ENCODE measurements at regions not wholly inside any gene's neighbourhood (a gene's known extent, or its start where the extent isn't known, plus 50 kb on each side); places are given as distances from the start of the nearest gene placed in this dataset.
A peak's percentile ranks its signal among the peaks of the same experiment; 100 is the strongest.
"Not testable (repeated sequence)": the region's sequence is repeated elsewhere in the genome, so short reads cannot be mapped to it uniquely, and the experiment has no call there.

DNA sequence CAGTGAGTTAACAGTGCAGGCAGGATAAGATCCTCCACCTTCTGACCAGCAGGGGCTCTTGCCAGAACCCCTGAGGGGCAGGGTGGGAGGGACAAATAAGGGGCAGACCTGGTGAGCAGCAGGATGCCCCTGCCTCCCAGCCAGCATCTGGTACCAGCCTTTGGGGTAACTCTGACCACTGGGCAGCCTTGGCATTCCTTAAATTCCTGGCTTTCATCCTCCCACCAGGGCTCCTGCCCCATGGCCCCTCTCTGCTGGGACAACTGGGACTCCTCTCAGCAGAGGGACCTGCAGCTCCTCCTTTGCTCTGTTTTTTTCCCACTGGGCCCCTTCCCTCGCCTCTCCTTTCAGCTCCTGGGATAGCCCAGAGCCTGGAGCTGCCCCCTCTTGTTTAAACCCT, 98.0 kb upstream of the CD82 start:
- no peaks in the 10 kb centered on the region for H3K27me3 ChIP-seq (ENCODE audit: control insufficient read depth, insufficient read depth, low read length, poor library complexity, severe bottlenecking)
- H3K27ac ChIP-seq (ENCODE audit: insufficient read depth, low read depth, low read length, poor library complexity, severe bottlenecking) = peak overlapping the region; percentile 58
- H3K4me1 ChIP-seq (ENCODE audit: control insufficient read depth, insufficient read depth, low read length) = peaks cover 9% of the 10 kb centered on the region
- no peaks in the 10 kb centered on the region for H3K9me3 ChIP-seq (ENCODE audit: control insufficient read depth, low read length)
- H3K36me3 ChIP-seq (ENCODE audit: control insufficient read depth, insufficient read depth, low read length) = no peaks in the 10 kb centered on the region
- WGBS, 2 experiments = 42 to 51% methylated on average over 1 of the region's 1 CpG
- H3K4me3 ChIP-seq (ENCODE audit: insufficient read depth, low read depth, low read length) = no peak overlapping the region

DNA sequence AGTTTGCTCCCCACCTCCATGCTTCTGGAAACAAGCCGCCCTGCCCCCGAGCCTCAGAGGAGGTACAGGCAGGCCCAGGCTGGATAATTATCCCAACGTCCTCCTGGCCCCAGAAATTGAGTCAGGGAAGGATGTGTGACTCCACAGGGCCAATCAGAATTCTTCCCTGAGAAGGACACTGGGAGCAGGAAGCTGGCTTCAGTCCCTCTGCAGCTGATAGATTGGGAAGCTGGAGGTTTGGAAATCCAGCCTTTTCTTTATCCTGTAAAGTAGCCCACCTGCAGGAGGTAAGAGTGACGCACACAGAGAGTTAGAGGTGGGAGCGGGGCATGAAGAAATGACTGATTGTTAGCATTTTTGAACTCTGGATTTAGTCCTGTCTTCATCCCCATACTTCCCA, 97.5 kb upstream of the CD82 start:
- H3K4me3 ChIP-seq (ENCODE audit: insufficient read depth, low read depth, low read length) = no peak overlapping the region
- H3K36me3 ChIP-seq (ENCODE audit: control insufficient read depth, insufficient read depth, low read length) = no peaks in the 10 kb centered on the region
- WGBS, 2 experiments = 60 to 65% methylated on average over 4 to 5 of the region's 5 CpGs
- H3K4me1 ChIP-seq (ENCODE audit: control insufficient read depth, insufficient read depth, low read length) = peaks cover 9% of the 10 kb centered on the region
- no peaks in the 10 kb centered on the region for H3K9me3 ChIP-seq (ENCODE audit: control insufficient read depth, low read length)
- no peaks in the 10 kb centered on the region for H3K27me3 ChIP-seq (ENCODE audit: control insufficient read depth, insufficient read depth, low read length, poor library complexity, severe bottlenecking)
- H3K27ac ChIP-seq (ENCODE audit: insufficient read depth, low read depth, low read length, poor library complexity, severe bottlenecking) = peak overlapping the region; percentile 58

DNA sequence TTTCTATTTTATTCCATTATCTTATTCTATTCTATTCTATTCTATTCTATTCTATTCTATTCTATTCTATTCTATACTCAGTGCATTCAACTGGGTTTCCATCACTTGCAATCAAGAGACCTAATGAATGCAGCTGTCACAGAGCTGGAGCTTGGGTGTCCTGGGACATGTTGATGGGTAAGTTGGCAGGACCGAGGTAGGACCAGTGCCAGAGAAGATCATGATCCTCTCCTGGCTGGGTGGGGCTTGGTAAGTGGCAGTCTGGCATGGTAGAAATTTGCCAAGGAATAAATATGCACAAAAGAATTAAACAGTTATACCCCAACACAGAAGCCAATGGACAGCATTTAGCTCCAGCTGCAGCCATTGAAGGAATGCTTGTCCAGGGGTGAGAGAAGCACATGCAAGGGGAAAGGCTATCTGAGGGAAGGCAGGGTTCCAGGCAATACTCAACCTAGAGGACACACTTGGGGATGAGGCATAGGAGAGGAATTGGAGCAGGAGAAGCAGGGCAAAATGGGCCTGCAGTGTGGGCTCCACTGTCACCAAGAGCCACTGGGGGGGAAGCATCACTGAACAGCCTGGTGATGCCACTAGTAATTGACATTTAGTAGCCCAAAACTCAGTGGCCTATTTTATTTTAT, 97.0 kb upstream of the CD82 start:
- no peak overlapping the region for H3K4me3 ChIP-seq (ENCODE audit: insufficient read depth, low read depth, low read length)
- H3K9me3 ChIP-seq (ENCODE audit: control insufficient read depth, low read length) = no peaks in the 10 kb centered on the region
- no peaks in the 10 kb centered on the region for H3K27me3 ChIP-seq (ENCODE audit: control insufficient read depth, insufficient read depth, low read length, poor library complexity, severe bottlenecking)
- peaks cover 9% of the 10 kb centered on the region for H3K4me1 ChIP-seq (ENCODE audit: control insufficient read depth, insufficient read depth, low read length)
- no peaks in the 10 kb centered on the region for H3K36me3 ChIP-seq (ENCODE audit: control insufficient read depth, insufficient read depth, low read length)
- H3K27ac ChIP-seq (ENCODE audit: insufficient read depth, low read depth, low read length, poor library complexity, severe bottlenecking) = no peak overlapping the region
- WGBS, 2 experiments = 88 to 95% methylated on average over 1 of the region's 1 CpG

DNA sequence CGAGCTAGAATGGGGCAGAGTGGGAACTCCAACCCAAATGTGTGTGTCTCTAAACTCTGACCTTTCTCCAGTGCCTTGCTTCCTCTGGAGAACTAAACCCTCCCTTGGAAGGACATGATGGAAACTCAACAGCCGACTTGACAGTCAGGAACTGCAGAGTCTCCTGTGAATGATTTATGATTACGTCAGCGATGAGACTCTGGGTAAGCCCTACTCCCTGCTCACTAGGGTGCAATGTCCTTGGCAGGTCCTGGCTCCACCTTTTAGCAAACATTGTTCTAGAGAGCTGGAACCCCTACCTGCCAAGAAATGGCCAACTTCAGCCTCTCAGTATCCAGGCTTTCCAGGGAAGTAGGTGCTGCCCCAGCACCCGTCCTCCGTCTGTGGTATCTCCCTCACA, 96.1 kb upstream of the CD82 start:
- H3K27me3 ChIP-seq (ENCODE audit: control insufficient read depth, insufficient read depth, low read length, poor library complexity, severe bottlenecking) = no peaks in the 10 kb centered on the region
- WGBS, 2 experiments = 93 to 95% methylated on average over 6 of the region's 6 CpGs
- peaks cover 9% of the 10 kb centered on the region for H3K4me1 ChIP-seq (ENCODE audit: control insufficient read depth, insufficient read depth, low read length)

DNA sequence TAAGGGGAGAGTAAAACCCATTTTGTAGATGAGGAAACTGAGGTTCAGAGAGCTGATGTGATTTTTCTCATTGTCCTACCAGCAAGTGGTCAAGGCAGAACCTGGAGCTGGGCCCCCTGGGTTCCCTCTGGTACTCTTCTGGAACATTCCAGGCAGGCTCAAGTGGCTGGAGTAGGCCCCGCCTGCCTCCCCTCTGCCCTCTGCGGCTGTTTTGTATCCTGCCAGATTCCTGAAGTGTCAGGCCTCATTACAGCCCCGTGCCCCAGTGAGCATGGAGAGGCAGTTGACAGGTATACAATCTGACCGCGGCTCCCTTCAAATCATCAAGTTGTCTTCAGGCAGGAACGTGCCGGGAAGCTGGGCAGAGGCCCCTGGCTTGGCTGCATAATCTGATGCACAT, 94.6 kb upstream of the CD82 start:
- no peaks in the 10 kb centered on the region for H3K27me3 ChIP-seq (ENCODE audit: control insufficient read depth, insufficient read depth, low read length, poor library complexity, severe bottlenecking)
- no peak overlapping the region for H3K4me3 ChIP-seq (ENCODE audit: insufficient read depth, low read depth, low read length)
- H3K9me3 ChIP-seq (ENCODE audit: control insufficient read depth, low read length) = no peaks in the 10 kb centered on the region
- H3K36me3 ChIP-seq (ENCODE audit: control insufficient read depth, insufficient read depth, low read length) = no peaks in the 10 kb centered on the region
- peaks cover 9% of the 10 kb centered on the region for H3K4me1 ChIP-seq (ENCODE audit: control insufficient read depth, insufficient read depth, low read length)
- WGBS, 2 experiments = 70 to 72% methylated on average over 7 of the region's 7 CpGs
- no peak overlapping the region for H3K27ac ChIP-seq (ENCODE audit: insufficient read depth, low read depth, low read length, poor library complexity, severe bottlenecking)

More for the DNA sequence above, 96.1 kb upstream of the CD82 start:
- Histone ChIP-seq H3K36me3 (ENCODE audit: control insufficient read depth, insufficient read depth, low read length) (no peaks in the 10 kb centered on the region), H3K27ac (ENCODE audit: insufficient read depth, low read depth, low read length, poor library complexity, severe bottlenecking) (no peak overlapping the region), H3K4me3 (ENCODE audit: insufficient read depth, low read depth, low read length) (no peak overlapping the region), H3K9me3 (ENCODE audit: control insufficient read depth, low read length) (no peaks in the 10 kb centered on the region)

DNA sequence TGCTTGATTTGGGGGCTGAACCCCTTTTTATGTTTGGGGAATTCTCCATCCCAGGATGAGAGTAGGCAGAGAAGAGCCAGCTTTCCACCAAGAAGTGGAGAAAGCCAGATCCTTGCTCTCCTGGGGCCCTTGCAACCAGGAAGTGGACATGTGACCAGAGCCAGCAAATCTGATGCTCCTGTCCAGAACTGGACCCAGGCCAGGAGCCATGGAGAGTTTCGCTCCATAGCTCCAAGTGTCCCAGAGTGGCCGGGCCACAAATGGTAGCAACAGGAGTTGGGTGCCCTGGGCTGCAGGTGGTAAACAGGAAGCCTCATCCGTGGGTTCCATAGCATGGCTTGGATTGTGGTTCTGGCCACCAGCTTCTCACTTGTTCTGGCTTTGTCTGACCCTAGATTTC, 93.9 kb upstream of the CD82 start:
- peaks cover 9% of the 10 kb centered on the region for H3K4me1 ChIP-seq (ENCODE audit: control insufficient read depth, insufficient read depth, low read length)
- no peaks in the 10 kb centered on the region for H3K36me3 ChIP-seq (ENCODE audit: control insufficient read depth, insufficient read depth, low read length)
- no peaks in the 10 kb centered on the region for H3K27me3 ChIP-seq (ENCODE audit: control insufficient read depth, insufficient read depth, low read length, poor library complexity, severe bottlenecking)
- no peak overlapping the region for H3K27ac ChIP-seq (ENCODE audit: insufficient read depth, low read depth, low read length, poor library complexity, severe bottlenecking)
- H3K4me3 ChIP-seq (ENCODE audit: insufficient read depth, low read depth, low read length) = no peak overlapping the region
- H3K9me3 ChIP-seq (ENCODE audit: control insufficient read depth, low read length) = no peaks in the 10 kb centered on the region
- WGBS, 2 experiments = 93 to 96% methylated on average over 3 of the region's 3 CpGs

DNA sequence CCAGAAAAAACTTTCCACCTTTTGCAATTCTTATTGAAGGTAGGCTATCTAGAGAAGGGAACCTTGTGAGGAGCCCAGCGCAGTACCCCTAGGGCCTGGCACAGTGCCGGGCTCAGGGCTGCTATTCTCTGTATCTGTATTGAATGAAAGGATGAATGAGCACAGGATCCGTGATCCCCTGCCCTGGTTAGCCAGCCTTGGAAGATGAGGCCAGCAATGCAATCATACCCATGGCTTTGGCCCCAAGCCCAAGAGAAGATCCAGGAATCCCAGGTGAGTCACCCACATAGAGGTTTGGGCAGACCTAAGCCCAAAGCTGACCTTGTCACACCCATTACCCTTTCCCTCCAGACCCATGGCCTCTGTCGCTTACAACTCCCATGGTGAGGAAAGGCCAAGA, 92.5 kb upstream of the CD82 start:
- WGBS, 2 experiments = 70 to 71% methylated on average over 4 of the region's 4 CpGs
- H3K9me3 ChIP-seq (ENCODE audit: control insufficient read depth, low read length) = no peaks in the 10 kb centered on the region
- no peaks in the 10 kb centered on the region for H3K27me3 ChIP-seq (ENCODE audit: control insufficient read depth, insufficient read depth, low read length, poor library complexity, severe bottlenecking)
- H3K27ac ChIP-seq (ENCODE audit: insufficient read depth, low read depth, low read length, poor library complexity, severe bottlenecking) = no peak overlapping the region
- no peak overlapping the region for H3K4me3 ChIP-seq (ENCODE audit: insufficient read depth, low read depth, low read length)
- H3K36me3 ChIP-seq (ENCODE audit: control insufficient read depth, insufficient read depth, low read length) = no peaks in the 10 kb centered on the region
- H3K4me1 ChIP-seq (ENCODE audit: control insufficient read depth, insufficient read depth, low read length) = peaks cover 1% of the 10 kb centered on the region

DNA sequence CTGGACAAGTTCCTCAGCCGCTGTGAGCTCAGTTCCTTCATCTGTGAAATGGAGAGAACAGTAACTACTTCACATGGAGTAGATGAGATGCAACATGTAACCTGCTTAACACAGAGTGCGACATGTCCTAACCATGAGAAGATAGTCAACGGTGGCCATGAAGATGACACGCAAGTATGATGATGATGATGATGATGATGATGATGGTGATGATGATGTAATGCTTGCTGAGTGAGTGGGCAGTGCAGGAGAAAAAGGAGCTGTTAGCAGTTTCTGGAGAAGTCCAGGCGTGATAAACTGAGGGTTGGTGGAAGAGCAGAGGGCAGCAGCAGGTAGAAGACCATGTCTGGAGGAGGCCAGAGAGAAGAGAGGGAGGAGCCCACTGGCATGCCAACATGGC, 90.8 kb upstream of the CD82 start:
- no peak overlapping the region for H3K4me3 ChIP-seq (ENCODE audit: insufficient read depth, low read depth, low read length)
- H3K36me3 ChIP-seq (ENCODE audit: control insufficient read depth, insufficient read depth, low read length) = no peaks in the 10 kb centered on the region
- 96 to 97% methylated on average over 5 of the region's 5 CpGs for WGBS, 2 experiments
- no peaks in the 10 kb centered on the region for H3K9me3 ChIP-seq (ENCODE audit: control insufficient read depth, low read length)
- no peak overlapping the region for H3K27ac ChIP-seq (ENCODE audit: insufficient read depth, low read depth, low read length, poor library complexity, severe bottlenecking)
- no peaks in the 10 kb centered on the region for H3K4me1 ChIP-seq (ENCODE audit: control insufficient read depth, insufficient read depth, low read length)
- H3K27me3 ChIP-seq (ENCODE audit: control insufficient read depth, insufficient read depth, low read length, poor library complexity, severe bottlenecking) = no peaks in the 10 kb centered on the region

DNA sequence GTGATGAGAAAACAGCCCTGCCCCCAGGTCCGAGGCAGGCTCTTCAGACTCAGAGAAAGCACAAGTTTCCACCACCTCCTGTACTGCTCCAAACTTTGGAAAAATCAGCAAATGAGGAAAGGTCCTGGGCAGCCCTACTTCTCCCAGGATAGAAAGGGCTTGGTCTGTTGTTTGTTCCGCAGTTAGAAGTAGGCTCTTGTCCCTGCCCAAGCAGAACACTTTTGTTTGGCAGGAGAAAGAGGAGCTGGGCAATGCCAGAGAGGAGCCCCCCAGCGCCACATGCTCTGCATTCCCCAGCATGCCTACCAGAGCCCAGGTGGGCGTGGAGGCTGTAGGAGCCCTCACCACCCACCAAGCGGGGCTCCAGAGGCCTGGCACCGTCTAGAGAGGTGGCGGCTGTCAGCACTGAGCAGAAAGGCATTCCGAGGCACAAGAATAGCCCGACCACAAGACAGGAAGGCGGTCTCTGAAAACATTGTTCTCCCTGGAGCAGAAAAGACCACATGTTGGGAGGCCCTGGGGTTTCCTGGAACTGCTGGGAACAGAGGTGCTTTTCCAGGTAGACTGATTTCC, 90.3 kb upstream of the CD82 start:
- Histone ChIP-seq H3K4me3 (ENCODE audit: insufficient read depth, low read depth, low read length) (no peak overlapping the region), H3K27me3 (ENCODE audit: control insufficient read depth, insufficient read depth, low read length, poor library complexity, severe bottlenecking) (no peaks in the 10 kb centered on the region), H3K36me3 (ENCODE audit: control insufficient read depth, insufficient read depth, low read length) (no peaks in the 10 kb centered on the region), H3K27ac (ENCODE audit: insufficient read depth, low read depth, low read length, poor library complexity, severe bottlenecking) (no peak overlapping the region), H3K9me3 (ENCODE audit: control insufficient read depth, low read length) (no peaks in the 10 kb centered on the region), H3K4me1 (ENCODE audit: control insufficient read depth, insufficient read depth, low read length) (no peaks in the 10 kb centered on the region)
- WGBS, 2 experiments = 76% methylated on average over 10 of the region's 10 CpGs

DNA sequence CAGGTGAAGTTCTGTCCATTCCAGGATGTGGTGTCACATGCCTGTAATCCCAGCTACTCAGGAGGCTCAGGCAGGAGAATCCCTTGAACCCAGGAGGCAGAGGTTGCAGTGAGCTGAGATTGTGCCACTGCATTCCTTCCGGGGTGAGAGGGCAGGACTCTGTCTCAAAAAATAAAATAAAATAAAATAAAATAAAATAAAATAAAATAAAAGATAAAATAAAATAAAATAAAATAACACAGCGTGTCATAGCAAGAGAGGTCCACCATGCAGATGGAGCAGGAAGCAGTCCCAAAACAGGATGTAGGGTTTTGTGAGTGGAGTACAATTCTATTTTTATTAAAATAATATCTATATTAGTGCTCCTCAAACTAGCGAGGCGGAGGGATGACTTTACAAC, 83.1 kb upstream of the CD82 start:
- not testable (repeated sequence) for H3K27ac ChIP-seq (ENCODE audit: insufficient read depth, low read depth, low read length, poor library complexity, severe bottlenecking); H3K27me3 ChIP-seq (ENCODE audit: control insufficient read depth, insufficient read depth, low read length, poor library complexity, severe bottlenecking); H3K4me1 ChIP-seq (ENCODE audit: control insufficient read depth, insufficient read depth, low read length); H3K36me3 ChIP-seq (ENCODE audit: control insufficient read depth, insufficient read depth, low read length); H3K9me3 ChIP-seq (ENCODE audit: control insufficient read depth, low read length); H3K4me3 ChIP-seq (ENCODE audit: insufficient read depth, low read depth, low read length)
- 100% methylated on average over 2 of the region's 4 CpGs; no CpG with 5 or more reads in 1 of the 2 experiments for WGBS, 2 experiments
